ENCODE measurements at regions not wholly inside any gene's neighbourhood (a gene's known extent, or its start where the extent isn't known, plus 50 kb on each side); places are given as distances from the start of the nearest gene placed in this dataset.

GRCh38 chr1:238099871-238100270, 209.1 kb upstream of the ZP4 start:
- DNase-seq (ENCODE audit: low read depth) = no peak
- no peak for TF ChIP-seq CTCF (IDR thresholded peaks at IDR 0.05; ENCODE audit: insufficient read depth, low read depth, low read length)

GRCh38 chr1:238089615-238090014, 198.9 kb upstream of the ZP4 start:
- no peak for TF ChIP-seq CTCF (IDR thresholded peaks at IDR 0.05; ENCODE audit: insufficient read depth, low read depth, low read length)
- H3K4me3 ChIP-seq (ENCODE audit: low read depth, low read length) = no peak overlapping the region
- DNase-seq (ENCODE audit: low read depth) = no peak

More at GRCh38 chr1:238099871-238100270, 209.1 kb upstream of the ZP4 start:
- no peak overlapping the region for H3K4me3 ChIP-seq (ENCODE audit: low read depth, low read length)

GRCh38 chr1:238088560-238089290, 198.0 kb upstream of the ZP4 start:
- no peak for DNase-seq (ENCODE audit: low read depth)
- TF ChIP-seq CTCF (IDR thresholded peaks at IDR 0.05; ENCODE audit: insufficient read depth, low read depth, low read length) = no peak

DNA sequence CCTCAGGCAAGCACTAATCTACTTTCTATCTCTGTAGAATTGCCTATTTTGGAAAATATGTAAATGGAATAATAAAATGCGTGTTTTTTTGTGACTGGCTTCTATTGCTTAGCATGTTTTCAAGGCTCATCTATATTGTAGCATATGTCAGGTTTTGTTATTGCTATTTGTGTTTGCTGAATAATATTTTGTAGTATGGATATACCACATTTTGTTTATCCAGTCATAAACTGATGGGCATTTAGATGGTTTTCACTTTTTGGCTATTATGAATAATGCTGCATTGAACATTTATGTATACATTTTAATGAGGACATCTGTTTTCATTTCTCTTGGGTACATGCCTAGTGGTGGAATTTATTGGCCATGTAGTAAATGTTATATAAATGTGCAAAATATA, 183.3 kb upstream of the ZP4 start:
- no peak overlapping the region for H3K4me3 ChIP-seq (ENCODE audit: low read depth, low read length)
- no peak for DNase-seq (ENCODE audit: low read depth)
- no peak for TF ChIP-seq CTCF (IDR thresholded peaks at IDR 0.05; ENCODE audit: insufficient read depth, low read depth, low read length)

More at GRCh38 chr1:238088560-238089290, 198.0 kb upstream of the ZP4 start:
- no peak overlapping the region for H3K4me3 ChIP-seq (ENCODE audit: low read depth, low read length)

DNA sequence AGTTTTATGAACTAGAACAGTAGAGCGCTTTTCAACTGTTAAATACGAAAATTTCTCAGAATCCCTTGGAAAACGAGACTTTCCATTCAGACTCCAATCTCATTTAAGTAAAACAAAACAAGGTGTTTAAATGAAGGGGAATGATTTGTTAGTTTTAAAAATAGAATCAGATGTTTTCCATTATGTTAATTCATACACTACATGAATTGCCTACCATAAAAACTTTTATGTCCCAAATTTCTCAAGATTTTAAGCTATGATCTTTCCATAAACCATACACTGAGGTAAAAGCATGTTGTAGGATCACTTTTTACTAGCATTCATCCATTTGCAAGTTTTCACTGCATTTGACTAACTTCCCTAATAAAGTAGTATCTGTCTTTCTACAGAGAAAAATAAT, 180.3 kb upstream of the ZP4 start:
- DNase-seq (ENCODE audit: low read depth) = no peak
- no peak for TF ChIP-seq CTCF (IDR thresholded peaks at IDR 0.05; ENCODE audit: insufficient read depth, low read depth, low read length)
- no peak overlapping the region for H3K4me3 ChIP-seq (ENCODE audit: low read depth, low read length)

DNA sequence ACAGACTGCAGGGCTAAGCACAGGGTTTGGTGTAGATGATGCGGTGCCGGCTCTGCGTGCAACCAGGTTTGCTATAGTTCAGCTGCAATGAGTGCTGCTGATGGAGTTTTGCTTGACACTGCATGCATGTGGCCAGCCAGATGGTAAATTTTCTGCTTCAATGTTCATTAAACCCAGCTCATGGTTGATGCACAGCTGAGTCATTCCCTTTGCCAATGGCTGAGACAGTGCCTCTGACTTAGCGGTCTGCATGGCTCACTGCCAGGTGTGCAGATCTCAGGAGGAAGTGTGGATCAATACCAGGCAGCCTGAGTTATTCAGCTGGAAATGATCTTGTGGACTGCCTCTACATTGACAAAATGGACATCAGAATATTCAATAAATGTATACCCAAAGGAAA, 172.7 kb upstream of the ZP4 start:
- no peak overlapping the region for H3K4me3 ChIP-seq (ENCODE audit: low read depth, low read length)
- no peak for DNase-seq (ENCODE audit: low read depth)
- TF ChIP-seq CTCF (IDR thresholded peaks at IDR 0.05; ENCODE audit: insufficient read depth, low read depth, low read length) = no peak
